Neutrophil (primary cell): ENCODE measurements at regions not wholly inside any gene's neighbourhood (a gene's known extent, or its start where the extent isn't known, plus 50 kb on each side); places are given as distances from the start of the nearest gene placed in this dataset.

Source experiments
- H3K27ac ChIP-seq: fragments of 200-600 bp; sonication (generic); 2 replicates; pipeline ENCODE4 v1.5.1; 2016; ENCODE audit warnings: mild to moderate bottlenecking, moderate library complexity
- H3K27me3 ChIP-seq: fragments of 200-600 bp; sonication (generic); 2 replicates; pipeline ENCODE4 v1.6.0; 2016; ENCODE audit warnings: mild to moderate bottlenecking
- H3K36me3 ChIP-seq: fragments of 200-600 bp; sonication (generic); 2 replicates; pipeline ENCODE4 v1.5.1; 2017
- H3K4me1 ChIP-seq, 2 experiments: fragments of 200-600 bp in 1 of 2; sonication (generic) in 1 of 2; 1 replicate in 1 of 2; 2 replicates in 1 of 2; pipeline versions ENCODE4 v1.5.1 to v1.6.1; 2013 to 2016; ENCODE audit warnings: low read depth in 1 of 2, low read length in 1 of 2, mild to moderate bottlenecking in 1 of 2, moderate library complexity in 1 of 2; ENCODE audit not compliant: control insufficient read depth in 1 of 2, insufficient read depth in 1 of 2
- H3K4me3 ChIP-seq, 2 experiments: fragments of 200-600 bp in 1 of 2; sonication (generic) in 1 of 2; 1 replicate in 1 of 2; 2 replicates in 1 of 2; pipeline ENCODE4 v1.5.1; 2013 to 2016; ENCODE audit warnings: low read depth in 1 of 2, low read length in 1 of 2, mild to moderate bottlenecking in 1 of 2, moderate library complexity in 1 of 2
- H3K9me3 ChIP-seq: fragments of 200-600 bp; sonication (generic); 2 replicates; pipeline ENCODE4 v1.5.1; 2016
- TF ChIP-seq, protein P1 (sequence below): fragments of 200-600 bp; sonication (generic); IDR thresholded peaks from 2 replicates; pipeline ENCODE4 v1.5.1; 2016; ENCODE audit warnings: antibody characterized with exemption

DNA sequence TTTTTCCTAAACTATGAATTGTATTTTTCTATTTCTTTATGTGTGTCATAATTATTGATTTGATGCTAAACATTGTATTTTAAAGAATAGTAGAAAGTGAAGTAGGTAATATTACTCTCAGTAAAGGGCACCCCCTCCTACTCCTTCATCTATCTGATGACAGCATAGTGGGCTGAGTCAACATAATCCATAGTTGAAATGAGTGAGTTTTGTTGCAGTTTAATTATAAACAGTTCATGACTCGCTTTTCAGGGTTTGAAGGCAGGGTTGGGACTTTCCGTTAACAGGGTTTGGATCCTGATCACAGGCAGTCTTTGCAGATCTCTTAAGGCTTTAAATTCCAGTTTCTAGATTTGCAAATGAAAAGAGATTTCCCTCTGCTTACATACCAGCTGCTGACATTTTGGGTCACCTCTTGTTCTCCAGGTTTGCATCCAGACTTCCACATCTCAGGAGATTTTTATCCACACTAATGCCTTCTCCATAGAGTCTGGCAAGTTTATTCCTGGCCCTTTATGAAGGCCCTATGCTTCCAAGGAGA is 54.0 kb upstream of the TACR3 start:
- TF ChIP-seq, protein P1, sequence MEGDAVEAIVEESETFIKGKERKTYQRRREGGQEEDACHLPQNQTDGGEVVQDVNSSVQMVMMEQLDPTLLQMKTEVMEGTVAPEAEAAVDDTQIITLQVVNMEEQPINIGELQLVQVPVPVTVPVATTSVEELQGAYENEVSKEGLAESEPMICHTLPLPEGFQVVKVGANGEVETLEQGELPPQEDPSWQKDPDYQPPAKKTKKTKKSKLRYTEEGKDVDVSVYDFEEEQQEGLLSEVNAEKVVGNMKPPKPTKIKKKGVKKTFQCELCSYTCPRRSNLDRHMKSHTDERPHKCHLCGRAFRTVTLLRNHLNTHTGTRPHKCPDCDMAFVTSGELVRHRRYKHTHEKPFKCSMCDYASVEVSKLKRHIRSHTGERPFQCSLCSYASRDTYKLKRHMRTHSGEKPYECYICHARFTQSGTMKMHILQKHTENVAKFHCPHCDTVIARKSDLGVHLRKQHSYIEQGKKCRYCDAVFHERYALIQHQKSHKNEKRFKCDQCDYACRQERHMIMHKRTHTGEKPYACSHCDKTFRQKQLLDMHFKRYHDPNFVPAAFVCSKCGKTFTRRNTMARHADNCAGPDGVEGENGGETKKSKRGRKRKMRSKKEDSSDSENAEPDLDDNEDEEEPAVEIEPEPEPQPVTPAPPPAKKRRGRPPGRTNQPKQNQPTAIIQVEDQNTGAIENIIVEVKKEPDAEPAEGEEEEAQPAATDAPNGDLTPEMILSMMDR: no peak
- H3K27me3 ChIP-seq: no peaks in the 10 kb centered on the region
- no peak overlapping the region for H3K27ac ChIP-seq
- H3K4me3 ChIP-seq: no peak overlapping the region
- H3K36me3 ChIP-seq: no peaks in the 10 kb centered on the region
- H3K9me3 ChIP-seq: no peaks in the 10 kb centered on the region
- H3K4me1 ChIP-seq: no peaks in the 10 kb centered on the region
